ENCODE measurements at regions not wholly inside any gene's neighbourhood (a gene's known extent, or its start where the extent isn't known, plus 50 kb on each side); places are given as distances from the start of the nearest gene placed in this dataset.

DNA sequence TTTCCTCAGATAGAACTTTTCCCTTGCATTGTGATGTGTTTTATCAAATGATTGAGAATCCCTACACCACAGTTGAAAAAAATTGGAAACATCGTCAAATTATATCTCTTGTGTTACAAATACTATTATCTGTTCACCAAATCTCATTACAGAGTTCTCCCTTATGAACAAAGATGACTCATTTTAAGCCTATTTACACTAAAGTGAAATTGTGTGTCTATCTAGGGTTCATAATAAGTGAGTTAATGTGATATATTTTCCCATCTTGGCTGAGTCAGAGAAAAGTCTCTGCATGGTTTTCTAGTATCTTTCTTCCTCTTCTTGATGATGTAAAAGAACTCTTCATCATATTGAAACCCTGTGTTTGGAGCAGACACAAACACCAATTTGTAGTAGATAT lies 1263.3 kb upstream of the EYS start:
- no peak overlapping the region for H3K27ac ChIP-seq (ENCODE audit: low read length)
- H3K9ac ChIP-seq (ENCODE audit: low read depth, low read length): no peak overlapping the region
- no peaks in the 10 kb centered on the region for H3K4me1 ChIP-seq (ENCODE audit: insufficient read depth, low read length)
- H4K20me1 ChIP-seq (ENCODE audit: insufficient read depth, low read length): no peaks in the 10 kb centered on the region
- ATAC-seq (ENCODE audit: insufficient read depth, low read depth): no peak
- H3K4me2 ChIP-seq (ENCODE audit: insufficient read depth, low read length): no peak overlapping the region
- no peaks in the 10 kb centered on the region for H3K36me3 ChIP-seq (ENCODE audit: insufficient read depth, low read length)
- TF ChIP-seq EZH2 (IDR thresholded peaks at IDR 0.05; ENCODE audit: borderline replicate concordance, low read depth, low read length, severe bottlenecking): no peak
- TF ChIP-seq, protein P1, sequence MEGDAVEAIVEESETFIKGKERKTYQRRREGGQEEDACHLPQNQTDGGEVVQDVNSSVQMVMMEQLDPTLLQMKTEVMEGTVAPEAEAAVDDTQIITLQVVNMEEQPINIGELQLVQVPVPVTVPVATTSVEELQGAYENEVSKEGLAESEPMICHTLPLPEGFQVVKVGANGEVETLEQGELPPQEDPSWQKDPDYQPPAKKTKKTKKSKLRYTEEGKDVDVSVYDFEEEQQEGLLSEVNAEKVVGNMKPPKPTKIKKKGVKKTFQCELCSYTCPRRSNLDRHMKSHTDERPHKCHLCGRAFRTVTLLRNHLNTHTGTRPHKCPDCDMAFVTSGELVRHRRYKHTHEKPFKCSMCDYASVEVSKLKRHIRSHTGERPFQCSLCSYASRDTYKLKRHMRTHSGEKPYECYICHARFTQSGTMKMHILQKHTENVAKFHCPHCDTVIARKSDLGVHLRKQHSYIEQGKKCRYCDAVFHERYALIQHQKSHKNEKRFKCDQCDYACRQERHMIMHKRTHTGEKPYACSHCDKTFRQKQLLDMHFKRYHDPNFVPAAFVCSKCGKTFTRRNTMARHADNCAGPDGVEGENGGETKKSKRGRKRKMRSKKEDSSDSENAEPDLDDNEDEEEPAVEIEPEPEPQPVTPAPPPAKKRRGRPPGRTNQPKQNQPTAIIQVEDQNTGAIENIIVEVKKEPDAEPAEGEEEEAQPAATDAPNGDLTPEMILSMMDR (IDR thresholded peaks at IDR 0.05; ENCODE audit: borderline replicate concordance, extremely low read depth, low read length, poor library complexity, severe bottlenecking): no peak
- H3K9me3 ChIP-seq (ENCODE audit: insufficient read depth, low read length, severe bottlenecking): no peaks in the 10 kb centered on the region
- no peak overlapping the region for H3K4me3 ChIP-seq (ENCODE audit: low read depth in 1 of 2, low read length in 2 of 2)
- no peak for DNase-seq
- H3K27me3 ChIP-seq (ENCODE audit: insufficient read depth, low read length, poor library complexity): no peaks in the 10 kb centered on the region
- H2AFZ ChIP-seq (ENCODE audit: low read depth, low read length): no peak overlapping the region
- no peaks in the 10 kb centered on the region for H3K79me2 ChIP-seq (ENCODE audit: insufficient read depth, low read length)

DNA sequence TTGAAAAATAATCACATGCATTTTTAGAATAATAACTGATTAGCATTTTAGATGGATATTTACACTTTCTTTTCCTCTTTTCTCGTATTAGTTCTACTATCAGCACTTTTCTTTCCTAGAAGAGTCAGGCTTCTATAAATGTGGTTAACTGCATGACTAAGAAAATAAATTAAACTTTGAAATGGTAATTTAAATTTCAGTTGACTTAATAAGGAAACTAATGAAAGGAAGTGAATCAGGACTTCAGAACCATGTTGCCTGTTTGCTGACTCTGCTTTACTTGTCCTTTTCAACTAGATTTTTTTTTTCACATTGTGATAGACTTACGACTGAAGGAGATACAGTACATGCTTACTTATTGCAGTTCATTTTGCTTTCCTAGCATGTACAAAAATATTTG lies 1258.2 kb upstream of the EYS start:
- no peaks in the 10 kb centered on the region for H3K9me3 ChIP-seq (ENCODE audit: insufficient read depth, low read length, severe bottlenecking)
- no peaks in the 10 kb centered on the region for H3K36me3 ChIP-seq (ENCODE audit: insufficient read depth, low read length)
- H3K4me1 ChIP-seq (ENCODE audit: insufficient read depth, low read length): no peaks in the 10 kb centered on the region
- H3K27me3 ChIP-seq (ENCODE audit: insufficient read depth, low read length, poor library complexity): no peaks in the 10 kb centered on the region
- H3K79me2 ChIP-seq (ENCODE audit: insufficient read depth, low read length): no peaks in the 10 kb centered on the region
- no peak for ATAC-seq (ENCODE audit: insufficient read depth, low read depth)
- H3K9ac ChIP-seq (ENCODE audit: low read depth, low read length): no peak overlapping the region
- H4K20me1 ChIP-seq (ENCODE audit: insufficient read depth, low read length): no peaks in the 10 kb centered on the region
- TF ChIP-seq, protein P1 (IDR thresholded peaks at IDR 0.05; ENCODE audit: borderline replicate concordance, extremely low read depth, low read length, poor library complexity, severe bottlenecking): no peak
- no peak for TF ChIP-seq EZH2 (IDR thresholded peaks at IDR 0.05; ENCODE audit: borderline replicate concordance, low read depth, low read length, severe bottlenecking)
- H3K27ac ChIP-seq (ENCODE audit: low read length): no peak overlapping the region
- H3K4me3 ChIP-seq (ENCODE audit: low read depth in 1 of 2, low read length in 2 of 2): no peak overlapping the region
- H3K4me2 ChIP-seq (ENCODE audit: insufficient read depth, low read length): no peak overlapping the region
- DNase-seq: no peak
- no peak overlapping the region for H2AFZ ChIP-seq (ENCODE audit: low read depth, low read length)

DNA sequence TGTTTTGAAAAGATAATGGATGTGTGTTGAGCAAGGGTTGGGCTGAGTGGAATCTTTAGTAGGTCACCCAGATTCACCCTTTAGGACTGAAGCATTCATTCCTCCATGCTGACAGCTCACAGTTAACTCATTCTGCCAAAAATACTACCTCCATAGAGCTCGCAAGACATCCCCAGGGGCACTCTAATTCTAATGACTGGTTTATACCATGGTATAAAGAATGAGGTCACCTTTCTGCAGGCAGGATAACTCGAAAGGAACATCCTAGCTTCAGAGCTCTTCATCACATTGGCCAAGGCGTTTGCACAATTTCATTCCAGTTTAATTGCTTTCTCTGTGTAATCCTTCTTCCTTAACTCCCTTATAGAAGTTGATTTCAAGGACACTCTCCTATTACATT lies 1257.2 kb upstream of the EYS start:
- H3K27me3 ChIP-seq (ENCODE audit: insufficient read depth, low read length, poor library complexity): no peaks in the 10 kb centered on the region
- ATAC-seq (ENCODE audit: insufficient read depth, low read depth) (no peak), DNase-seq (no peak)
- no peaks in the 10 kb centered on the region for H4K20me1 ChIP-seq (ENCODE audit: insufficient read depth, low read length)
- H3K9ac ChIP-seq (ENCODE audit: low read depth, low read length): no peak overlapping the region
- H2AFZ ChIP-seq (ENCODE audit: low read depth, low read length): no peak overlapping the region
- no peak overlapping the region for H3K4me3 ChIP-seq (ENCODE audit: low read depth in 1 of 2, low read length in 2 of 2)
- H3K36me3 ChIP-seq (ENCODE audit: insufficient read depth, low read length): no peaks in the 10 kb centered on the region
- H3K4me2 ChIP-seq (ENCODE audit: insufficient read depth, low read length): no peak overlapping the region
- H3K9me3 ChIP-seq (ENCODE audit: insufficient read depth, low read length, severe bottlenecking): no peaks in the 10 kb centered on the region
- H3K4me1 ChIP-seq (ENCODE audit: insufficient read depth, low read length): no peaks in the 10 kb centered on the region
- no peak overlapping the region for H3K27ac ChIP-seq (ENCODE audit: low read length)
- TF ChIP-seq, protein P1 (IDR thresholded peaks at IDR 0.05; ENCODE audit: borderline replicate concordance, extremely low read depth, low read length, poor library complexity, severe bottlenecking): no peak
- no peak for TF ChIP-seq EZH2 (IDR thresholded peaks at IDR 0.05; ENCODE audit: borderline replicate concordance, low read depth, low read length, severe bottlenecking)
- no peaks in the 10 kb centered on the region for H3K79me2 ChIP-seq (ENCODE audit: insufficient read depth, low read length)

DNA sequence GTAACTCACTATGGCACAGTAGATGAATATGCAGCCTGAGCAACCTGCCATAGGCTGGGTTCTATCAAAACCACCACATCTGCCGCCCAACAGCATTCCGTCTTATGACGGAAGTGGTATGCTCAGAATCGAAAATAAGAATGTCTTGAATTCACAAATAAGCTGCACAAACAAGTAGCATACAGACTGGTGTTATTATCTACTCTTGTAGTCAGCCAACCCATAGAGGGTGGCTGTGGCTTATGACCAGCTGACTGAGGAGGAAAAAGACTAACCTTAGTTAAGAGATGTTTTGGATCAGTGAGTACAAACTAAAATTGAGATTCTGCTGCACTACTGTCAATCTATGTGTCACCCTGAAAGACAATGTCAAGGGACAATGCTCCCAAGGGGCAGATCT lies 1255.1 kb upstream of the EYS start:
- Histone ChIP-seq H3K4me1 (ENCODE audit: insufficient read depth, low read length) (no peaks in the 10 kb centered on the region), H3K79me2 (ENCODE audit: insufficient read depth, low read length) (no peaks in the 10 kb centered on the region), H3K4me3 (ENCODE audit: low read depth in 1 of 2, low read length in 2 of 2) (no peak overlapping the region), H2AFZ (ENCODE audit: low read depth, low read length) (no peak overlapping the region), H3K36me3 (ENCODE audit: insufficient read depth, low read length) (no peaks in the 10 kb centered on the region), H3K4me2 (ENCODE audit: insufficient read depth, low read length) (no peak overlapping the region), H3K27ac (ENCODE audit: low read length) (no peak overlapping the region), H3K9ac (ENCODE audit: low read depth, low read length) (no peak overlapping the region), H4K20me1 (ENCODE audit: insufficient read depth, low read length) (no peaks in the 10 kb centered on the region), H3K9me3 (ENCODE audit: insufficient read depth, low read length, severe bottlenecking) (no peaks in the 10 kb centered on the region), H3K27me3 (ENCODE audit: insufficient read depth, low read length, poor library complexity) (no peaks in the 10 kb centered on the region)
- TF ChIP-seq, protein P1 (IDR thresholded peaks at IDR 0.05; ENCODE audit: borderline replicate concordance, extremely low read depth, low read length, poor library complexity, severe bottlenecking): no peak
- no peak for DNase-seq
- no peak; the same call in 2 of the 3 replicates for ATAC-seq (ENCODE audit: insufficient read depth, low read depth)
